WTC11 (cell line): ENCODE measurements at regions not wholly inside any gene's neighbourhood (a gene's known extent, or its start where the extent isn't known, plus 50 kb on each side); places are given as distances from the start of the nearest gene placed in this dataset.

ENCODE experiments used
- CTCF ChIP-seq: fragments of 200-600 bp; IDR thresholded peaks from 2 replicates; pipeline ENCODE4 v1.8.0; 2022; ENCODE audit warnings: antibody characterized with exemption
- JUN ChIP-seq: sonication (generic); formaldehyde crosslinking; IDR thresholded peaks from 2 replicates; pipeline ENCODE4 v1.8.0; 2023; ENCODE audit warnings: mild to moderate bottlenecking, missing genetic modification reagents

GRCh38 chr5:73388740-73389139 lies 59.8 kb downstream of the FOXD1 start:
- no peak for TF ChIP-seq JUN (CRISPR knock-in tag)
- no peak for TF ChIP-seq CTCF
